Epithelial cell of esophagus (primary cell): ENCODE measurements at regions not wholly inside any gene's neighbourhood (a gene's known extent, or its start where the extent isn't known, plus 50 kb on each side); places are given as distances from the start of the nearest gene placed in this dataset.
"Not testable (repeated sequence)": the region's sequence is repeated elsewhere in the genome, so short reads cannot be mapped to it uniquely, and the experiment has no call there.

Experiments
- DNase-seq: peaks from one replicate; pipeline ENCODE4 v3.0.0; 2010; ENCODE audit warnings: low read depth
- H3K4me3 ChIP-seq: 2 replicates; pipeline ENCODE4 v1.5.1; 2011; ENCODE audit warnings: mild to moderate bottlenecking, low read length, control low read depth
- CTCF ChIP-seq: IDR thresholded peaks from 2 replicates; pipeline ENCODE4 v1.5.1; 2011; ENCODE audit warnings: low read depth, mild to moderate bottlenecking, low read length, control low read depth, inconsistent platforms; ENCODE audit not compliant: insufficient read depth; ENCODE audit errors: missing control alignments

GRCh38 chr5:105172918-105173317, 1610.3 kb upstream of the NUDT12 start:
- no peak for DNase-seq
- no peak overlapping the region for H3K4me3 ChIP-seq
- TF ChIP-seq CTCF = no peak

- no peak overlapping the region for H3K4me3 ChIP-seq
- no peak for DNase-seq
- no peak for TF ChIP-seq CTCF
Observed at GRCh38 chr5:105168806-105169205, 1606.2 kb upstream of the NUDT12 start.

- H3K4me3 ChIP-seq = no peak overlapping the region
- no peak for TF ChIP-seq CTCF
- DNase-seq = no peak
Observed at GRCh38 chr5:105167092-105167491, 1604.5 kb upstream of the NUDT12 start.

- H3K4me3 ChIP-seq = no peak overlapping the region
- no peak for DNase-seq
- no peak for TF ChIP-seq CTCF
Observed at GRCh38 chr5:105163547-105163946, 1601.0 kb upstream of the NUDT12 start.

- DNase-seq, H3K4me3 ChIP-seq: not testable (repeated sequence)
Observed at GRCh38 chr5:105162557-105162956, 1600.0 kb upstream of the NUDT12 start.

- DNase-seq = no peak
- no peak for TF ChIP-seq CTCF
- no peak overlapping the region for H3K4me3 ChIP-seq
Observed at GRCh38 chr5:105158526-105158925, 1595.9 kb upstream of the NUDT12 start.

- H3K4me3 ChIP-seq = no peak overlapping the region
- no peak for DNase-seq
- no peak for TF ChIP-seq CTCF
Observed at GRCh38 chr5:105150323-105150722, 1587.7 kb upstream of the NUDT12 start.

GRCh38 chr5:105146867-105147266, 1584.3 kb upstream of the NUDT12 start:
- peak; percentile 9 for DNase-seq
- no peak overlapping the region for H3K4me3 ChIP-seq
- no peak for TF ChIP-seq CTCF
